Tibial nerve (tissue), 3 donors: ENCODE measurements at regions not wholly inside any gene's neighbourhood (a gene's known extent, or its start where the extent isn't known, plus 50 kb on each side); places are given as distances from the start of the nearest gene placed in this dataset.

ENCODE experiments used
- POLR2A ChIP-seq, 2 donors: fragments of 450-650 bp; IDR thresholded peaks; one replicate each; pipeline ENCODE4 v1.6.1; 2017; ENCODE audit warnings: antibody characterized with exemption in 2 of 2, mild to moderate bottlenecking in 2 of 2, moderate library complexity in 2 of 2
- TF ChIP-seq, protein P1 (sequence below), 5 experiments: fragments of 200-600 bp in 3 of 5; fragments of 450-650 bp in 2 of 5; sonication (generic) in 3 of 5; IDR thresholded peaks; one replicate each; pipeline ENCODE4 v1.5.1; 2016 to 2019; ENCODE audit warnings: antibody characterized with exemption in 5 of 5, mild to moderate bottlenecking in 3 of 5, moderate library complexity in 2 of 5

DNA sequence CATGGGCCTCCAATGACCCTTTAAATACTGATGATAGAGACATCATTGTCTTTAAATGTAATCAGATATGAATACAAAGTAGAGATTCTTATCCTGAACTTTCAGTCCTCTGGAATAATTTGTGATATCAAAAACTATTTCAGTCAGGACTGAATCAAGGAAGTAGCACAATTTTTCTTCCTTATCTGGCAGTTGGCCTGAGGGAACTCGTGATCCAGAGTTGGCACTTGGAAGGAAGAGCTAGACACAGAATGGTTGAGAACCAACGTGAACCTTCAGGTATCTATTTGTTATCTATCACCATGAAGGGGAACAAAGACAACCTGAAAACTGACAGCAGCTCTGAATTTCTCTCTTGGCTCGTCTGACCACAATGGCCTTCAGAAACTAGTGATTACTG is 269.3 kb downstream of the PRDM9 start:
- TF ChIP-seq, protein P1, sequence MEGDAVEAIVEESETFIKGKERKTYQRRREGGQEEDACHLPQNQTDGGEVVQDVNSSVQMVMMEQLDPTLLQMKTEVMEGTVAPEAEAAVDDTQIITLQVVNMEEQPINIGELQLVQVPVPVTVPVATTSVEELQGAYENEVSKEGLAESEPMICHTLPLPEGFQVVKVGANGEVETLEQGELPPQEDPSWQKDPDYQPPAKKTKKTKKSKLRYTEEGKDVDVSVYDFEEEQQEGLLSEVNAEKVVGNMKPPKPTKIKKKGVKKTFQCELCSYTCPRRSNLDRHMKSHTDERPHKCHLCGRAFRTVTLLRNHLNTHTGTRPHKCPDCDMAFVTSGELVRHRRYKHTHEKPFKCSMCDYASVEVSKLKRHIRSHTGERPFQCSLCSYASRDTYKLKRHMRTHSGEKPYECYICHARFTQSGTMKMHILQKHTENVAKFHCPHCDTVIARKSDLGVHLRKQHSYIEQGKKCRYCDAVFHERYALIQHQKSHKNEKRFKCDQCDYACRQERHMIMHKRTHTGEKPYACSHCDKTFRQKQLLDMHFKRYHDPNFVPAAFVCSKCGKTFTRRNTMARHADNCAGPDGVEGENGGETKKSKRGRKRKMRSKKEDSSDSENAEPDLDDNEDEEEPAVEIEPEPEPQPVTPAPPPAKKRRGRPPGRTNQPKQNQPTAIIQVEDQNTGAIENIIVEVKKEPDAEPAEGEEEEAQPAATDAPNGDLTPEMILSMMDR (IDR thresholded peaks at IDR 0.05), result no peak
- no peak for TF ChIP-seq POLR2A (IDR thresholded peaks at IDR 0.05)
